ENCODE measurements at regions not wholly inside any gene's neighbourhood (a gene's known extent, or its start where the extent isn't known, plus 50 kb on each side); places are given as distances from the start of the nearest gene placed in this dataset.

- Histone ChIP-seq H3K4me1 (peaks cover 0 to 2% (median 0%) of the 10 kb centered on the region in 3 donors), H3K4me3 (no peak overlapping the region), H3K27ac (no peak overlapping the region), H3K9me3 (no peaks in the 10 kb centered on the region), H3K36me3 (no peaks in the 10 kb centered on the region), H3K27me3 (no peaks in the 10 kb centered on the region)
- intact Hi-C loops (cut with DNase I), result no loop called here
- no peak for TF ChIP-seq CTCF (IDR thresholded peaks at IDR 0.05)
- FAIRE-seq (no peak), DNase-seq (no peak), ATAC-seq (peak in 2 of 4 donors; percentile 20 to 28)
- 24 to 40% methylated on average over 9 of the region's 9 CpGs for WGBS, 2 donors
Observed at GRCh38 chr14:94960285-94961001, 190.5 kb upstream of the GSC start.

- no peak for ATAC-seq
- no peak for FAIRE-seq
- intact Hi-C loops (cut with DNase I), result no loop called here
- TF ChIP-seq CTCF (IDR thresholded peaks at IDR 0.05), result no peak
- no peak overlapping the region for H3K27ac ChIP-seq
- no peaks in the 10 kb centered on the region for H3K27me3 ChIP-seq
- no peak overlapping the region for H3K4me3 ChIP-seq
- H3K9me3 ChIP-seq, result no peaks in the 10 kb centered on the region
- 80 to 87% methylated on average over 12 of the region's 12 CpGs for WGBS, 2 donors
- DNase-seq, result no peak
- H3K36me3 ChIP-seq, result no peaks in the 10 kb centered on the region
- no peaks in the 10 kb centered on the region for H3K4me1 ChIP-seq
Observed at GRCh38 chr14:94953541-94954260, 183.8 kb upstream of the GSC start.

GRCh38 chr14:94952097-94952496, 182.2 kb upstream of the GSC start:
- H3K27ac ChIP-seq, result no peak overlapping the region
- H3K4me1 ChIP-seq, result no peaks in the 10 kb centered on the region
- 70 to 78% methylated on average over 7 of the region's 7 CpGs for WGBS, 2 donors
- TF ChIP-seq CTCF (IDR thresholded peaks at IDR 0.05), result no peak
- no peak overlapping the region for H3K4me3 ChIP-seq
- no peaks in the 10 kb centered on the region for H3K27me3 ChIP-seq
- ATAC-seq (no peak), FAIRE-seq (no peak), DNase-seq (no peak)
- H3K36me3 ChIP-seq, result no peaks in the 10 kb centered on the region
- no peaks in the 10 kb centered on the region for H3K9me3 ChIP-seq
- intact Hi-C loops (cut with DNase I), result no loop called here

DNA sequence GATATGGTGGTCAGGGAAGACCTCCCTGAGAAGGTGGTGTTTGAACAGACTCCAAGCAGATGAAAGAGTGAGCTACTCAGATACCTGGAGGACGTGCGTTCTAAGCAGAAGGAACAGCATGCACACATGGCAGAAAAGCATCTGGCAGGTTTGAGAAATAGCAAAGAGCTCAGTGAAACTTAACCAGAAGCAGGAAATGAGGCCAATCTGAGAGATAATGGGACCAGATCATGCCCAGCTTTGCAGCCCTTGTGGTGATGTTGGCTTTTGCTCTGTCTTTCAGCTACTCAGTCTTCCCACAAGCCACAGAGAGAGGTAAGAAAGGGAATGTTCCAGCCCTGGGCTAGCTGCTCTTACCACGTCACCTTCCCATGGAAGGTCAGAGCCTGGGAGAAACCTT, 176.3 kb upstream of the GSC start:
- ATAC-seq (no peak), DNase-seq (no peak), FAIRE-seq (no peak)
- Histone ChIP-seq H3K4me3 (no peak overlapping the region), H3K27me3 (no peaks in the 10 kb centered on the region), H3K36me3 (no peaks in the 10 kb centered on the region), H3K9me3 (no peaks in the 10 kb centered on the region), H3K27ac (no peak overlapping the region), H3K4me1 (no peaks in the 10 kb centered on the region)
- no peak for TF ChIP-seq CTCF (IDR thresholded peaks at IDR 0.05)
- 76 to 87% methylated on average over 3 of the region's 3 CpGs for WGBS, 2 donors
- intact Hi-C loops (cut with DNase I), result no loop called here

GRCh38 chr14:94945615-94946014, 175.7 kb upstream of the GSC start:
- Histone ChIP-seq H3K4me3 (no peak overlapping the region), H3K27ac (no peak overlapping the region), H3K27me3 (no peaks in the 10 kb centered on the region), H3K9me3 (no peaks in the 10 kb centered on the region), H3K4me1 (no peaks in the 10 kb centered on the region), H3K36me3 (no peaks in the 10 kb centered on the region)
- FAIRE-seq (no peak), ATAC-seq (no peak), DNase-seq (no peak)
- intact Hi-C loops (cut with DNase I), result no loop called here
- no peak for TF ChIP-seq CTCF (IDR thresholded peaks at IDR 0.05)
- 90 to 95% methylated on average over 8 of the region's 8 CpGs for WGBS, 2 donors
